T-helper 1 cell treated with Interleukin-12 subunit alpha and Interleukin-12 subunit beta and Interleukin-4 antibody, amounts not matched to agents 30 ng/mL and 1 ng/mL, for 36 hours (primary cell): ENCODE measurements at regions not wholly inside any gene's neighbourhood (a gene's known extent, or its start where the extent isn't known, plus 50 kb on each side); places are given as distances from the start of the nearest gene placed in this dataset.

Experiments used
- intact Hi-C: fragments of 100-400 bp; cut with micrococcal nuclease; formaldehyde crosslinking; loops from one replicate; pipeline ENCODE4 v1.15.1; 2024

- intact Hi-C loops: no loop called here
These were observed 1131.4 kb upstream of the PHF14 start for GRCh38 chr7:9842301-9842700.

DNA sequence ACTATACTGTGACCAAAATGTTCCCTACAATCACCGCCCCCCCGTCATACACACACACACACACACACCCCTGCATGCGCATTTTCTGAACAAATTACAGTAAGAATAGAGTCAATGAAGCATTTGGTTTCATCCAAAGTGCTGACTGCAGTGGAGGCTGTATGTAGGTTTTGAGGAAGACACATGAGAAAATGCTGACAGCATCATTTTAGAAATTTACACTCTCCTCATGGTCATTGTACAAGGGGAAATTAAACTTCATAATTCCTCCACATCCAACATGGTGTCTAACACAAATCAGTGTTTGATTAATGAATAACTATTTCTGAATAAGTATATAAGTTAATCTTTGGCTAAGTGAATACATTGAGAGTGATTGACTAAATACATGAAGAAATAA, 1126.8 kb upstream of the PHF14 start:
- intact Hi-C loops: no loop called here

DNA sequence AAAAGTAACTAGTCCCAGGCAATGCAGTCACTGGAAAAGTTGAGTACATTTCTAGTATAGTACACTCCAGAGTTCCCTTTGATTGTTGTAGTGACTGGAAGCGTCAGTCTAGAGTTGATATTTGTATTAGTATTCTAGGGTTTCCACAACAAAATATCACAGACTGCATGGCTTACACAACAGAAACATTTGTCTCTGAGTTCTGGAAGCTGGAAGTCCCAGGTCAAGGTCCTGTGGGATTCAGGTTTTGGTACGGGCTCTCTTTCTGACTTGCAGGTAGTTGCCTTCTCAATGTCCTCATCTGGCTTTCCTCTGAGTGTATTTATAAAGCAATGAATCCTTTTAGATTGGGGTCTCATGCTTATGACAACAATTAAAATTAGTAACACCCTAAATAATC, 1119.1 kb upstream of the PHF14 start:
- intact Hi-C loops: no loop called here

- intact Hi-C loops: no loop called here
These were observed 1117.0 kb upstream of the PHF14 start for GRCh38 chr7:9856668-9857067.

DNA sequence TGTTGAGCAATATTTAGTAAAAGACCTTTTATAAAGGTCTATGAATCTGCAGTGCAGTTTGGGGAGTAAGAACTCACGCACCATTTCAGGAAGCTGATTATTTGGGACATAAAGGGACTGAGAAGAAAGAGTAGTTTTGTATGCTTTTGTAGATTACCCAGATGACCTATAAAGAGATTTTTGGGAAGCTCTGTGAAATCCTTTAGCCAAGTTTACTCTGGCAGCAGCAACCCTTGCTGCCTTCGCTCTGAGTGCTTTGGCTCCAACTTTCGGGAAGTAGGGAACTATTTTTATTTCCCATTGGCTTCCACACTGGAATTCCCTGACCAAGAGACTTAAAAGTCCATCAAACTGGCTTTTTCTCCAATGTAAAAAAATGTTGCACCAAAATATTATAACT, 1110.1 kb upstream of the PHF14 start:
- intact Hi-C loops: no loop called here

DNA sequence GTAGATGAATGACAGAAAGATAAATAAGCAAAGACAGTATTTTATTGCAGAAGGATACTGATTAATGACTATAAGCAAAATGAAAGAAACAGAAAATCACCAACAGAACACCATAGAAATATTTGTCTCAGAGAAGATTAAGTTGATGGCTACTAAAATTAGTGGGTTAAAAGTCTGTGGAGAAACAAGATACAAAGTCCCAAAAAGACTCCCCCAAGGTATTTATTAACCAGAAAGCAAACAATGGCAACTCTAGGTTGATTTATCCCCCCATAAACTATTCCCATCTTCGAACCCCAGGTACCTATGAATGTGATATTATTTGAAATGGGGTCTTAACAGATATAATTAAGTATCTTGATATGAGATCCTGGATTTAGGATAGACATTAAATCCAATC, 1104.5 kb upstream of the PHF14 start:
- intact Hi-C loops: no loop called here

DNA sequence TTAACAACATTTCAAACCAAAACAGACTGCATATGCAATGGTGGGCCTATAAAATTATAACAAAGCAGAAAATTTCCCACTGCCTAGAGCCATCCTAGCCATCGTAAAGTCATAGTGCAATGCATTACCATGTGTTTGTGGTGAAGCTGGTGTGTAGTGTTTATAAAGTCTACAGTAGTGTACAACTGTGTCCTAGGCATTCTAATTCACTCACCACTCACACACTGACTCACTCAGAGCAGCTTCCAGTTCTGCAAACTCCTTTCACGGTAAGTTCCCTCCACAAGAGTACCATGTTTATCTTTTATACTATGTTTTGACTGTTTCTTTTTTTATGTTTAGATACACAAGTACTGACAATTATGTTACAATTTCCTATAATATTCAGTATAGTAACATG, 1104.1 kb upstream of the PHF14 start:
- intact Hi-C loops: no loop called here

DNA sequence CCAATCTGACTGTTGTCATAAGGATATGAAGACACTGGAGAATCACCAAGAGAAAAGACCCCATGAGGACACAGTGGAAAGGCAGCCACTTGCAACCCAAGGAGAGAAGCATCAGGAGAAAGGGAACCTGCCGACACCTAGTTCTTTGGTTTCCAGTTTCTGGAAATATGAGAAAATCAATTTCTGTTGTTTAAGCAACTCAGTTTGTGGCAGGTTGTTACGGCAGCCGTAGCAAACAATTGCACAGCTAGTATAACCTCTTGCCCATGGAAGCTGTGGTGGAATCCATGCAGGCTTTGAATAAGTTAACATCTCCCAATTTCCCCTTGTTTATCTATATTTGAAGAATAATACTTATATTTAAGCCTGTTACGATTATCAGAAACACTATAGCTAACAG, 1103.0 kb upstream of the PHF14 start:
- intact Hi-C loops: no loop called here

GRCh38 chr7:9874182-9874581, 1099.5 kb upstream of the PHF14 start:
- intact Hi-C loops: no loop called here

GRCh38 chr7:9876053-9876452, 1097.6 kb upstream of the PHF14 start:
- intact Hi-C loops: no loop called here

- intact Hi-C loops: no loop called here
These were observed 1084.1 kb upstream of the PHF14 start for GRCh38 chr7:9889554-9889953.

GRCh38 chr7:9890092-9890491, 1083.6 kb upstream of the PHF14 start:
- intact Hi-C loops: no loop called here

DNA sequence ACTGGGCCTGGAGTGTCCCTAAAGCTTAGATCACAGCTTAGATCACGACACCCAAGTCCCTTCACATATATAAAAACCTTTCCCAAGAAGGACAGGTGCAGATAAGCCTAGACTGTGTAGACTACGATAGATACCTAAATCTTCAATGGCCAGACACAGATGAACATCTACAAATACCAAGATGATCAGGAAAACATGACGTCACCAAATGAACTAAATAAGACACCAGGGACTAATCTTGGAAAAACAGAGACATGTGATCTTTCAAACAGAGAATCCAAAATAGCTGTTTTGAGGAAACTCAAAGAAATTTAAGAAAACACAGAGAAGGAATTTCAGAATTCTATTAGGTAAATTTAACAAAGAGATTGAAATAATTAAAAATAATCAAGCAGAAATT, 1082.6 kb upstream of the PHF14 start:
- intact Hi-C loops: no loop called here

DNA sequence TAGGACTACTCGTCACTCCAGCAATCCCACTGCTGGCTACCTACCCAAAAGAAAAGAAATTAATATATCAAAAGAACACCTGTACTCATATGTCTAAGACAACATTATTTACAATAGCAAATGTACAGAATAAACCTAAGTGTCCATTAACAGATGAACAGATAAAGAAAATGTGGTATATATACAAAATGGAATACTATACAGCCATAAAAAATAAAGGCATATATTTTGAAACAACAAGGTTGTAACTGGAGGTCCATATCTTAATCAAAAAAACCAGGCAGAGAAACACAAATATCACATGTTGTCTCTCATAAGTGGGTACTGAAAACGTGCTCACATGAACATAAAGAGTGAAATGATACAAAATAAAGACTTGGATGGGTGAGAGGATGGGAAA, 1073.3 kb upstream of the PHF14 start:
- intact Hi-C loops: no loop called here

- intact Hi-C loops: no loop called here
These were observed 1052.3 kb upstream of the PHF14 start for GRCh38 chr7:9921326-9921725.

- intact Hi-C loops: no loop called here
These were observed 1035.6 kb upstream of the PHF14 start for GRCh38 chr7:9937944-9938631.

DNA sequence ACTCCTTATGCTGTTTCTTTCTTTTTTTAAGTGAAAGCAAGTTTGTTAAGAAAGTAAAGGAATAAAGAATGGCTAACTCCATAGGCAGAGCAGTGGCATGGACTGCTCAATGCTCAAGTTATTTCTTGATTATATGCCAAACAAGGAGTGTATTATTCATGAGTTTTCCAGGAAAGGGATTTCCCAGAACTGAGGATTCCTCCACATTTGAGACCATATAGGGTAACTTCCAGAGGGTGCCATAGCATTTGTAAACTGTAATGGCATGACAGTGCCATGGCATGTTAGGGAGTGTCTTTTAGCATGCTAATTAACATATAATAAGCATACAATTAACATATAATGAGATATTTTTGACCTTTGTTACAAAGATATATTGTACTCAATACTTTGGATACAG, 1034.5 kb upstream of the PHF14 start:
- intact Hi-C loops: no loop called here

DNA sequence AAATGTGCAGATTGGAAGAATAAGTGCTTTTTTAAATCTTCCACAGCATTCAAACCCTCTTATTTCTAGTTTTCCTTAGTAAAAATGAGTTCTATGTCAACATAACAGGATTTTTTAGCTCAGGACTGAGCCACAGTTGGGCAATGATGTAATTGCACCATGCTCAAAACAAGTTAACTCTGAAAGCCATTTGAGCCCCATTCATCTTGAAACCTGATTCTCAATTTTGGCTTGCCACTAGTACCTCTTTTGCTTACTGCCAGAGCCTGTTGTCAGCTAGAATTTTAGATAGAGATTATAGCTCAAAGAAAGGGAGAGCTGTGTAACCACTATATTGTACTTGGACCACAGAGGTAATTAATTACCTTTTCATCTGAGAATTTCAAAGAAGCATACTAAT, 1028.5 kb upstream of the PHF14 start:
- intact Hi-C loops: loop anchor here (2.0 kb wide), 1 partner anchor 70 kb away; no protein-coding TSS in a partner anchor

DNA sequence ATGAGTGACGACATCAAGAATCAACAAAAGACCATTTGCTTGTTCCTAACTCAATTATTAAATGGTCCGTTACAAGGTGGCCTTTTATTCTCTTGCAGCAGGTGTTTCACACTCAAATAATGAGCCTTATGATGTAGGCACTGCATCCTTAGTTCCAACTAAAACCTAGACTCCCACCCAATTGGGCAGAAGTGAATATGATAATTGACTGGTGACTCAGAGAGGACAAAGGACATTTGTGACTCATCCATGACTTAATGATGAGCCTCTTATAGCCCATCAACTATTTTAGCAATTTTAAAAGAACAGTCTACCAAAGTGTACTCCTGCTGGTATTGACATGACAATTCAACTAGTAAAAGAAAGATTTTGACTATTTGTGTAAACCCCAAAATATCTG, 1027.8 kb upstream of the PHF14 start:
- intact Hi-C loops: loop anchor here (2.0 kb wide), 1 partner anchor 69 kb away; no protein-coding TSS in a partner anchor

GRCh38 chr7:9955138-9955537, 1018.5 kb upstream of the PHF14 start:
- intact Hi-C loops: no loop called here

DNA sequence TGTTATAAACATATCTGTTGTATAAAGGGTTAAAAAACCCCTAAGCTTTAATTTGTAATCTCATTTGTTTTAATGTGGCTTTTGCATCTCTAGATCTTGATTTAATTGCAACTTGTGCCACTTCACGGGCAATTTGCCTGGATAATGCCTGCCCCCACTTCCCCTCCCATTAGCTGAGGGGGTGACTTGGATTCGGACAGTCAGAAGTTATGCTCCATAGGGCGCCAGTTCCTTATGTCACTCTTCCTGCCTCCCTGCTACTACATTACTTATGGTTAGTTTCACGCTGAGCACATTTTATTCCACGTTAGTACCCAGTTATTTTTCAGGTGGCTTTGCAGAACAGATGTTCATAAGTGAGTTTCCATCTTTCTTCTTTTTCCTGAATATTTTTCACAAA, 1015.2 kb upstream of the PHF14 start:
- intact Hi-C loops: no loop called here

- intact Hi-C loops: no loop called here
These were observed 1013.2 kb upstream of the PHF14 start for GRCh38 chr7:9960460-9960859.

GRCh38 chr7:9961161-9961922, 1012.3 kb upstream of the PHF14 start:
- intact Hi-C loops: no loop called here
